ENCODE measurements at regions not wholly inside any gene's neighbourhood (a gene's known extent, or its start where the extent isn't known, plus 50 kb on each side); places are given as distances from the start of the nearest gene placed in this dataset.

GRCh38 chr6:125453516-125453915 lies 151.7 kb upstream of the HDDC2 start:
- Histone ChIP-seq H4K20me1 (ENCODE audit: control insufficient read depth, insufficient read depth, insufficient read length) (no peaks in the 10 kb centered on the region), H3T11ph (ENCODE audit: low read length) (no peak overlapping the region), H3K9ac (ENCODE audit: extremely low read depth, insufficient read length, low read length) (no peak overlapping the region), H3K27ac (ENCODE audit: insufficient read length, low read depth, low read length) (no peak overlapping the region), H3K56ac (ENCODE audit: insufficient read length, low read depth, low read length) (no peak overlapping the region), H2BK15ac (ENCODE audit: low read depth, low read length) (no peak overlapping the region), H3K79me2 (ENCODE audit: insufficient read depth, low read length) (no peaks in the 10 kb centered on the region), H2AFZ (ENCODE audit: low read length) (no peak overlapping the region), H3K18ac (ENCODE audit: insufficient read length, low read depth, low read length) (no peak overlapping the region), H3K79me1 (ENCODE audit: insufficient read depth, low read depth, low read length, poor library complexity, severe bottlenecking) (no peaks in the 10 kb centered on the region), H2AK5ac (ENCODE audit: insufficient read length, low read length) (no peak overlapping the region), H3K23me2 (ENCODE audit: insufficient read length, low read depth, low read length, poor library complexity, severe bottlenecking) (no peaks in the 10 kb centered on the region), H4K8ac (replicated peaks; ENCODE audit: insufficient read length, low read depth, low read length) (no peak overlapping the region), H3K4ac (ENCODE audit: low read depth, low read length) (no peak overlapping the region), H3K14ac (ENCODE audit: insufficient read depth, low read length) (no peak overlapping the region), H2BK20ac (ENCODE audit: low read depth, low read length, poor library complexity, severe bottlenecking) (no peak overlapping the region), H3K23ac (ENCODE audit: insufficient read length, low read depth, low read length) (no peak overlapping the region), H3K4me1 (ENCODE audit: insufficient read depth, low read length) (no peaks in the 10 kb centered on the region), H4K5ac (ENCODE audit: insufficient read length, low read depth, low read length) (no peak overlapping the region), H3K9me3 (ENCODE audit: control insufficient read depth, low read depth, low read length) (peaks cover 18% of the 10 kb centered on the region), H2BK5ac (ENCODE audit: insufficient read length, low read length) (no peak overlapping the region), H3K27me3 (ENCODE audit: insufficient read depth, low read length) (no peaks in the 10 kb centered on the region), H2BK12ac (ENCODE audit: insufficient read length, low read depth, low read length) (no peak overlapping the region), H3K4me2 (ENCODE audit: insufficient read depth, insufficient read length, low read length) (no peak overlapping the region), H2BK120ac (ENCODE audit: low read depth, low read length, poor library complexity, severe bottlenecking) (no peak overlapping the region), H4K91ac (ENCODE audit: insufficient read length, low read depth, low read length) (no peak overlapping the region)
- WGBS (ENCODE audit: extremely low coverage, insufficient read length, low lambda C conversion rate), result no CpG with 5 or more reads among the region's 4 CpGs
- H3K4me1 Mint-ChIP-seq, result 0 out of 4 replicates have a peak, but pooled peaks cover 0 to 2% of the 10 kb centered on the region in 2 experiments
- DNase-seq, result no peak
- H3K27me3 Mint-ChIP-seq (ENCODE audit: low read depth), result no peaks in the 10 kb centered on the region; the same call in 1 of the 2 replicates
- H3K4me3 Mint-ChIP-seq, result no peak overlapping the region
- no peak for TF ChIP-seq CTCF (conservative IDR thresholded peaks at IDR 0.05)
- no peak overlapping the region; a peak in 1 of 7 replicates for H3K27ac Mint-ChIP-seq
- H3K36me3 Mint-ChIP-seq (ENCODE audit: insufficient read depth in 1 of 3, low read depth in 3 of 3), result peaks cover 18 to 41% (median 20%) of the 10 kb centered on the region in 3 experiments
- H3K9me3 Mint-ChIP-seq, result peaks cover 28 to 43% of the 10 kb centered on the region in 2 experiments
